CD4-positive, alpha-beta T cell (primary cell): ENCODE measurements at regions not wholly inside any gene's neighbourhood (a gene's known extent, or its start where the extent isn't known, plus 50 kb on each side); places are given as distances from the start of the nearest gene placed in this dataset.

ENCODE experiments used
- ATAC-seq: fragments of 200-7000 bp; cut with Tn5 transposase; one replicate; pipeline ENCODE4 v1.10.0; 2022; ENCODE audit warnings: mild to moderate bottlenecking; ENCODE audit not compliant: poor library complexity
- CTCF ChIA-PET: fragments of 350-600 bp; sonication (Branson Sonifier 250); formaldehyde crosslinking; loops from one replicate; lab custom pipeline; 2021; ENCODE audit warnings: antibody characterized with exemption, inconsistent platforms; lab: Charles Lee
- POLR2A ChIA-PET: fragments of 350-600 bp; sonication (Branson Sonifier 250); formaldehyde crosslinking; loops from one replicate; lab custom pipeline; 2021; ENCODE audit warnings: antibody characterized with exemption, inconsistent platforms; lab: Charles Lee
- DNase-seq, 14 experiments: peaks; one replicate each; pipeline ENCODE4 v3.0.0-alpha.2; 2013 to 2020; ENCODE audit warnings: mixed read lengths in 2 of 14
- H3K27ac ChIP-seq, 2 donors: one replicate each; pipeline versions ENCODE4 v1.5.1 to v1.7.0; 2013; ENCODE audit warnings: low read length in 2 of 2, low read depth in 1 of 2, mild to moderate bottlenecking in 1 of 2
- H3K27me3 ChIP-seq, 2 experiments: 1 replicate in 1 of 2; 2 replicates in 1 of 2; pipeline versions ENCODE4 v1.6.1 to v1.7.0; 2013; ENCODE audit warnings: low read length in 2 of 2, control low read depth in 1 of 2, mild to moderate bottlenecking in 1 of 2, moderate library complexity in 1 of 2; ENCODE audit not compliant: insufficient read depth in 2 of 2, control insufficient read depth in 1 of 2
- H3K36me3 ChIP-seq: one replicate; pipeline ENCODE4 v1.6.1; 2013; ENCODE audit warnings: low read length, control low read depth; ENCODE audit not compliant: insufficient read depth
- H3K4me1 ChIP-seq: one replicate; pipeline ENCODE4 v1.6.1; 2013; ENCODE audit warnings: low read length, control low read depth; ENCODE audit not compliant: insufficient read depth
- H3K4me3 ChIP-seq: one replicate; pipeline ENCODE4 v1.5.1; 2013; ENCODE audit warnings: mild to moderate bottlenecking, low read length, moderate library complexity
- H3K9me3 ChIP-seq, 2 experiments: 1 replicate in 1 of 2; 2 replicates in 1 of 2; pipeline versions ENCODE4 v1.6.1 to v1.7.0; 2013; ENCODE audit warnings: low read length in 2 of 2, mild to moderate bottlenecking in 2 of 2, control low read depth in 1 of 2, moderate library complexity in 1 of 2; ENCODE audit not compliant: control insufficient read depth in 1 of 2, insufficient read depth in 1 of 2
- H3K27ac Mint-ChIP-seq: one replicate; pipeline ENCODE4 v1.8.0; 2020; ENCODE audit warnings: mixed read lengths
- H3K27me3 Mint-ChIP-seq: one replicate; pipeline ENCODE4 v1.8.0; 2021; ENCODE audit warnings: mixed read lengths
- H3K36me3 Mint-ChIP-seq: one replicate; pipeline ENCODE4 v1.8.0; 2021; ENCODE audit warnings: low read depth, mixed read lengths
- H3K4me1 Mint-ChIP-seq: one replicate; pipeline ENCODE4 v1.8.0; 2021; ENCODE audit warnings: low read depth, mixed read lengths
- H3K4me3 Mint-ChIP-seq: one replicate; pipeline ENCODE4 v1.8.0; 2020; ENCODE audit warnings: mild to moderate bottlenecking, mixed read lengths
- H3K9me3 Mint-ChIP-seq: one replicate; pipeline ENCODE4 v1.8.0; 2020; ENCODE audit warnings: mixed read lengths
- CTCF ChIP-seq: fragments of 200-600 bp; IDR thresholded peaks from one replicate; pipeline ENCODE4 v1.8.0; 2022; ENCODE audit warnings: antibody characterized with exemption, mild to moderate bottlenecking
- intact Hi-C, 2 experiments: fragments of 100-400 bp; cut with DNase I in 1 of 2; cut with micrococcal nuclease in 1 of 2; formaldehyde crosslinking; loops; one replicate each; pipeline versions ENCODE4 v1.15.1 to v1.9.0; 2023 to 2025; cut with DNase I, micrococcal nuclease

DNA sequence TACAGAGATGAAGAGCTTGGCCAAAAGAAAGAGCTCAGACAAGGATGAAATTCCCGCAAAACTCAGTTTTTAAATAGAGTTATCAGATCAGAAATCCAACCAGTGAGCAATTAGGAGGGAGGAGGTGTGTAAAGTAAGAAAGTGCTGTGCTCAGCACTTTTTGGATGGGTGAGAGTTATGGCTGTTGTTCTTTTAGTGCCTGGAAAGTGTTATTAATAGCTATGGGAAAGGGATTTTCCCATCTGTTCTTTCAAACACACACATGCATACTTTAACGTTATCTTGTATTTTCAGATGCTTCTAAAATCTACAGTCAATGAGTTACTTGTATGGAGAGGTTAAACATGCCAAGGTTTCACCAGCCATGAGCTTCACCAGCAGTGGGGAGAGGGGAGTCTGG, 107.3 kb upstream of the TMEM72 start:
- no peaks in the 10 kb centered on the region for H3K4me1 Mint-ChIP-seq
- H3K4me1 ChIP-seq: no peaks in the 10 kb centered on the region

DNA sequence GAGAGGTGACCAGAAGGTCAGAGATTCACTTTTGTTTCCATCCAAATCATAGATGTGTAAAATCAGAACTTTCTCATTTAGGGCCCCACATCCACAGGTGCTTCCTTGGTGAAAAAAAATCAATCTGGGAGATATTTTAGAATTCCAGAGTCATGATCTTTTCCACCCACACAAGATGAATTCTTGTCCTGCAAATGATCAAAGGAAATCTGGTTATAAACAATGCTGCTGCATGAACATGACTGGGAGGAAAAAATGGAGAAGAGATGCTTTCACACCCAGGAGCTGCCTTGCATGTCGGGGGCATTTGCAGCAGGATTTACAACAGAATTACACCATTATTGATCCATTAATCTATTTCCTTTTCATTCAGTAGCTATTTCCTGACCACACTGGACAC, 106.5 kb upstream of the TMEM72 start:
- ChIA-PET POLR2A (no interaction called here), CTCF (no interaction called here)
- H3K4me1 Mint-ChIP-seq: no peaks in the 10 kb centered on the region
- H3K9me3 Mint-ChIP-seq: no peaks in the 10 kb centered on the region
- intact Hi-C loops: no loop called here
- no peak overlapping the region for H3K4me3 Mint-ChIP-seq
- no peak overlapping the region for H3K27ac ChIP-seq
- H3K27ac Mint-ChIP-seq: no peak overlapping the region
- peaks cover 15% of the 10 kb centered on the region for H3K27me3 Mint-ChIP-seq
- H3K36me3 Mint-ChIP-seq: no peaks in the 10 kb centered on the region
- ATAC-seq: no peak
- no peak for DNase-seq
- H3K9me3 ChIP-seq: peaks cover 0 to 4% of the 10 kb centered on the region in 2 experiments
- H3K4me1 ChIP-seq: no peaks in the 10 kb centered on the region
- H3K36me3 ChIP-seq: no peaks in the 10 kb centered on the region
- H3K4me3 ChIP-seq: no peak overlapping the region
- TF ChIP-seq CTCF: no peak
- H3K27me3 ChIP-seq: peaks cover 0 to 7% of the 10 kb centered on the region in 2 experiments

More for the DNA sequence above, 107.3 kb upstream of the TMEM72 start:
- Histone ChIP-seq H3K27ac (no peak overlapping the region), H3K27me3 (peaks cover 0 to 7% of the 10 kb centered on the region in 2 experiments), H3K4me3 (no peak overlapping the region), H3K36me3 (no peaks in the 10 kb centered on the region), H3K9me3 (peaks cover 0 to 4% of the 10 kb centered on the region in 2 experiments)
- POLR2A ChIA-PET: no interaction called here
- DNase-seq (no peak), ATAC-seq (no peak)
- Mint-ChIP-seq H3K27me3 (peaks cover 16% of the 10 kb centered on the region), H3K4me3 (no peak overlapping the region), H3K27ac (no peak overlapping the region), H3K36me3 (no peaks in the 10 kb centered on the region), H3K9me3 (no peaks in the 10 kb centered on the region)
- CTCF ChIA-PET: no interaction called here
- intact Hi-C loops: no loop called here
- TF ChIP-seq CTCF: no peak

DNA sequence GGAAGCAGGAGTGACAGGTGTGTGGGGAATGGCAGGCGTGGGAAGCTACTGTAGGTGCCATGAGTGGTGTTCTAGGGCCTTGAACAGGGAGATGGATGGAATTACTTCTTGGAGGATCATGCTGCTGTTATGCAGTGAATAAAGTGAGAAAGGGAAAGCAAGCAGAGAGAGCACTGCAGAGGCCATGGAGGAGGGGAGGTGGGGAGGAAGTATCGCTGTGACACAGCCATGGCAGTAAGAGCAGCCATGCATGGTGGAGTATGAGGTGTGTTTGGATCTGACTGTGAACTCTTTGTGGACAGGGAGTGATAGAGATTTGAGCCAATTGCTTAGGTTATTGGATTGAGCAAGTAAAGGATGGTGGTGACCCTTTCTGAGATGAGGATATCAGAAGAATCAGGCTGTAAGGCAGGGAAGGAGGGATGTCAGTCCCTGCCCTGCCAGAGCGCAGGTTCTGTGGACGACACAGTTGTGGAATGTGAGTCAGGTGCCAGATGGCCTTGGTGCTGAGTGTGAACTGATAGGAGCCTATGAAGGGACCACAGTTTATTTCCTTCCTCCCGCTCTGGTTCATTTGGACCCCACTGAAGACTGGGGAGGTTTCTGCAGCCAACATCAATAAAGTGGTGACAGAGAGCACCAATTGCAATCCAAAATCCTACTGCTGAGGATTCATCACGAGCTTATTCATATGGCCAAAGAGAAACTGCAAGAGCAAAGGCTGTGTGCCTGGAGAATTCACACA, 105.5 kb upstream of the TMEM72 start:
- H3K4me1 Mint-ChIP-seq: no peaks in the 10 kb centered on the region
- POLR2A ChIA-PET: no interaction called here
- CTCF ChIA-PET: no interaction called here

More for the DNA sequence above, 105.5 kb upstream of the TMEM72 start:
- ATAC-seq (no peak), DNase-seq (no peak)
- H3K4me3 Mint-ChIP-seq: no peak overlapping the region
- Histone ChIP-seq H3K4me3 (no peak overlapping the region), H3K27me3 (peaks cover 0 to 7% of the 10 kb centered on the region in 2 experiments), H3K27ac (no peak overlapping the region), H3K9me3 (peaks cover 0 to 4% of the 10 kb centered on the region in 2 experiments), H3K4me1 (no peaks in the 10 kb centered on the region), H3K36me3 (no peaks in the 10 kb centered on the region)
- no peak for TF ChIP-seq CTCF
- H3K27ac Mint-ChIP-seq: no peak overlapping the region
- intact Hi-C loops: no loop called here
- H3K27me3 Mint-ChIP-seq: peaks cover 15% of the 10 kb centered on the region
- H3K36me3 Mint-ChIP-seq: no peaks in the 10 kb centered on the region
- no peaks in the 10 kb centered on the region for H3K9me3 Mint-ChIP-seq
